GM18517 (cell line): ENCODE measurements at regions not wholly inside any gene's neighbourhood (a gene's known extent, or its start where the extent isn't known, plus 50 kb on each side); places are given as distances from the start of the nearest gene placed in this dataset.

ENCODE experiments used
- ATAC-seq: cut with Tn5 transposase; IDR thresholded peaks from one replicate; pipeline ENCODE4 v1.9.1; 2021; ENCODE audit warnings: mild to moderate bottlenecking, moderate library complexity; ENCODE audit not compliant: unreplicated experiment

DNA sequence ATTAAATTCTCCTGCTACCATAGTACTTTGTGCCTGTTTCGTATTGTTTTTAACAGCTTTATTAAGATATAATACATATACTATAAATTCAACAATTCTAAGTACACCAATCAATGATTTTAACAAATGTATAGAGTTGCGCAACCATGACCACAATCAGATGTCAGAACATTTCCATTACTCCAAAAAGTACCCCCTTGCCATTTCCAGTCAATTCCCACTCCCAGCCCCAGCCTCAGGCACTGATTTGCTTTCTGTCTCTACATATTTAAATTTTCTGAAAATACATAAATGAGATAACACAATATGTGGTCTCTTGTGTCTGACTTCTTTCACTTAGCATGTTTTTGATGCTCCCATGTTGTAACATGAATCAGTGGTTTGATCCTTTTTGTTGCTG lies 193.9 kb downstream of the FIGN start:
- no peak for ATAC-seq

DNA sequence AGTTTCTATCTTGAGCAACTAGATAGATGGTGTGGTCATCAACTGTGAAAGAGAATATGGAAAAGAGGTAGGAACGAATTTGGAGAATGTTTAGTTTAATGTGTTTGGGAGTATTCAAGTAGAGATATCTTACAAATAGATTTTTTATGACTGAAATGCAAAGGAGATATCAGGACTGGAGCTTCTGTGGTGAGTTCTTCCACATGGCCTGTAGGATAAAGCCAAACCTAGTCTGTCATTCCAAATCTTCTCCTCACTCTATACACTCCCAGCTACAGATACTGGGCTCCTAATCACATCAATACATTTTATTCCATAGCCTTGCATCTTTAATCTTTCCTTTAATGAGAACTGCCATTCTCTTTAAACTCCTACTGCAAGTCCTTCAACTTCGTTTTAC lies 194.3 kb downstream of the FIGN start:
- no peak for ATAC-seq

DNA sequence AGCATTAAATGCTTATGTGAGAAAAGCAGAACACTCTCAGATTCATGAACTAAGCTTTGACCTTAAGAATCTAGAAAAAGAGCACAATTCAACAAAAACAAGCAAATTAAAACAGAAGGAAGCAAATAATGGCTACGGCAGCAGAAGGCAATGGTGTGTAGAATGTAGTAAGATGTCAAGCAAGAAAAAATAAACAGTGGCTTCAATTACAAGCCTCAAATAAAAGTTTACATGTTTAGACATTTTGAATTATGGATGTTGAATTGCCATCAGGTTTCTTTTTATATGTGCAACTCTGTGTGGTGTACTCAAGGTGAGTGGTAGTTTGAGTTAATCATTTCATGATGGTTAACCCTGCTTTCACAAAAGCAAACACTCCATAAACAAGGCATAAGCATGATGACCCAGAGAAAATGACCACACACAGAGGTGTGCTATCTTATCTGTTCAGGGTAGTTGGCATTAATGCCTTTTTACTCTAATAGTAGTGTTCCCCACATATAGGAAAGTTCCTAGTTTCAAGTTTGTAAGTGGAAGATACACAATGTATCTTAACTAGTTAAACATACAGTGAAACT lies 207.1 kb downstream of the FIGN start:
- no peak for ATAC-seq

DNA sequence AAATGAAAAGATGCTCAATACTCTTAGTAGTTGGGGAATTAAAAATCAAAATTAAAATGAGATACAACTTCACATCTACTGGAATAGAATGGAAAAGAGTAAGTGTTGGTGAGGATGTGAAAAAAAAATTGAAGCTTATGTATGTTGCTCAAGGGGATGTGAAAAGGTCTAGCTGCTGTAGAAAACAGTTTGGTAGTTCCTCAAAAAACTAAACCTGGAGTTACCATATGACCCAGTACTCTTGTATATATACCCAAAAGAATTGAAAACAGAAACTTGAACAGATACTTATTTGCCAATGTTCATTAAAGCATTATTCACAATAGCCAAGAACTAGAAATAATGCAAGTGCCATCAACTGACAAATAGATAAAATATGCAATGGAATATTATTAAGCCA lies 208.4 kb downstream of the FIGN start:
- no peak for ATAC-seq

DNA sequence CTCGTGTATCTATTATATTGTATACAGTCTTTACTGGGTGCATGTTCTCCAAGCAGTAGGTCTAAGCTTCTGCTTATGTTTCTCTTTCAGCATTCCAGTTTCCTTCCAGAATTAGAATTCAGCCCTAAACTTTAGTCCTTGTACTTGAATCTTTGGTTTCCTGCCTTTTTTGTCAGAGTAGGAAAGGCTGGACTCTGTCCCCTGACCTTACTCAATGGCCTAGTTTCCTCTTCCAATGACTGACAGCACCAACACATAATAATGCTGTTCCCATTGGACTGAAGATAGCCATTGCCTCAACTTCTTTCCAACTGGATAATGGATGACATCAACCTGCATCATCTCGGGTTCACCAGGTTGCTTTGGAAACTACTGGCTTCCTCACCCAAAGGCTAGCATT lies 217.0 kb downstream of the FIGN start:
- ATAC-seq, result no peak

DNA sequence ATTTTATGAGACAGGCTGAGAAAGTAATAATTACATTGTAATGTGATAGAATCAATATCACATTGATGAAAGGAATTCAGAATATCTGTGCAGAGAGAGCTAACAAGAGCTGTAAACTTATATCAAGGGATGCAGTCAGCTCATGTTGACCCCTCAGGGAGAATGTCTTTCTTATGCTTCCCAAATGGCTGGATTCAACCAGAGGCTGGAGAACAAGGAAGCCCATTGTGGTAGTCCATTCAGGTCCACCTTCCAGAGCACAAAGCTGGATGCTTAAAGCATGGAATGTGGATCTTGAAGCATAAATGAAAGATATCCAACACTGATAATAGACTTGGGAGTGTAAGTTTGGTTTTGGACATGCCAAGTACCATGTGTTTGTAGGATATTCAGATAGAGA lies 220.0 kb downstream of the FIGN start:
- ATAC-seq, result no peak

DNA sequence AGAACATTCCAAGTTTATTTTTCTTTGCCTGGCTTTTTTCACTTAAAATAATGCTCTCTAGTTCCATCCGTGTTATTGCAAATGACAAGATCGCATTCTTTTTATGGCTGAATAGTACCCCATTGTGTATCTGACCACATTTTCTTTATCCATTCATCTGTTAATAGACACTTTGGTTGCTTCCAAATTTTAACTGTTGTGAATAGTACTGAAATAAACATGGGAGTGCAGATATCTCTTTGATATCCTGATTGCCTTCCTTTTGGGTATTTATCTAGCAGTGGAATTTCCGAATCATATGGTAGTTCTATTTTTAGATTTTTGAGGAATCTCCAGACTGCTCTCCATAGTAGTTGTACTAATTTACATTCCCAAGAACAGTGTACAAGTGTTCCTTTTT lies 230.5 kb downstream of the FIGN start:
- ATAC-seq, result no peak

DNA sequence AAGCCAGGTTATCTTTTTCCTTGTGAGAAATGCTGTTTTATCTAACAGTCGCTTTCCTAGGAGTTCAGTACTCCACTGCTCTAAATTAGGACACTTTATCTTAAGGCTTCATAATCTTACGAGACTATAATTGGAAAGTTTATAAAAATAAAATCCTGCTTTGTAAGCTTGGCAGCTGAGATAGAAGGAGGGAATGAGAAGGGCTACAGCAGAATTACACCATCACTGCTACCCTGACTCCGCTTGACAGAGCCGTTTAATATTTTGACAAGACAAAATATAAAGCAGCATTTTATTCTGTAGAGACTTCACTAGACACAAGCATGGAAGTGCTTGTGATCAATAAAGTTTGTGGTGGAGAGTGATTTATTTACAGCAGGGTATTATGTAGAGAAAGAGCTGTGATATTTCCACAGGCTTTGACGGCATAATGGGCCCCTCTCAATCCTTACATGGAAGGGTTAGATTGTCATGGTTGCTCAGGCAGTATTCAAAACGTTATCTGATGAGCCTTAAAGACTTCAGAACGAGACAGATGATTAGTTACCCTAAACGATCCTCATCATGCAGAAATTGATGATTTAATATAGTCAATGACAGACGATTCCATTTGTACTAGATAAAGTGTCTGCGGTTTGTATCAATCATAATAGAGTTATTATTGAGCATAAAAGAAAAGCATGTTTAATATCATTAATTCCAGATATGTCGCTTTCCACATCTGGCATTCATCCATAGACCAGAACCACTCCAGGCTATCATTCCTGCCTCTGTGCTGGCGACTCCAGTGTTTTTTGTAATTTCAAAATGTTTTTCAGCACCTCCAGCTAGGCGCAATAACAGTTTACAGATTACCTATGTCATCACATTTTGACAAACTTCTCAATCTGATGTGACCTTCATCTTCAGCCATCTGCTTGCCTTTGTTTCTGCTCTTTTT lies 242.2 kb downstream of the FIGN start:
- no peak for ATAC-seq

DNA sequence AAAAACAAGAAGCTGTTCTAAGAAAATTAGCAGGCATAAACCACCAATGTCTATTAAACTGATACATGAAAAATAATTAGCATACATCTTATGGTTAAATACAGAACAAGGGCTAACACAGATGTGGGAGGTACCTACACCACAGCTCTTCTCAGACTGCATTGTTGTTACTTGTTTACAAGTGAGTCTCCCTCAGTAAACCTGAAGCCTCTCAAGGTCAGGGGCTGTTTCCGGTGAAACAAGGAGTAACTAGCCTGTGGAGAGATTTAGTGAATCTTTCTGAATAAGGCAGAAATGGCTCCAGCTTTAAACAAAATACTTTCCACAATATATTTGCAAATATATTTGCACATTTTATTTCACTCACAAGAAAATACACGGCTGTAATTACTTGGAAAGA lies 244.0 kb downstream of the FIGN start:
- ATAC-seq, result no peak

DNA sequence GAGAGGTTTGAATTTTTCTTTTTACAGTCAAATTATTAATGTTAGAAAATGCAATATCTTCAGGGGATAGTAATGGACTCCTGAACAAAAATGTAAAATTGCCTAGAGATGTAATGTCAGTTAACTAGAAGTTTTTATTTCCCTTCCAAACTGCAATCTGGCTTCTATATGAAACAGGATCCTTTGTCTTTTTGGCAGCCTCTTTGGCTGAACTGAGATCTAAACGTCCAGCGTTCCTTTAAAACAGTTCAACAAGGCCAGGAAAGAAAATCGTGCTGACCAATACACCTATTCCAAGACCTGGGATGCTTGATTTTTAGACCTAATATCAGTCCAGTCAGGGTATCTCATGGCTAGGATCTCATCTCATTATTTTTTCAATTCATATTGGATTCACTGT lies 245.5 kb downstream of the FIGN start:
- no peak for ATAC-seq

DNA sequence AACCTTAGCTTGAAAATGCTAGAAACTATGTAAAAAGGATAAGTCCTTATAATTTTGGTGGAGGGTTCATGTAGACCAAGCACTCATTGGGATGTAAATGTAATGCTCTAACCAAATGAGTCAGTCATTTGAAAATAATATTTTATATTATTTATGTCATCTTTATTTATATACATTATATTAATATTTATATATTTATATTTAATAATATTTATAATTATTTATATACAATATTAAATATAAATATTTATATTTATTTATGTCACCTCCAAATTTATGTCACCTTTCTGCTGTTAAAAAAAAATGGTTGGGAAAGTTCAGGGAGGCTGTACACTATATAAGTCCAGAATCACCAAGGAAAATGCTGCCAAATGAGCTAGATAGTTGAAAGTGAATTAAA lies 254.3 kb downstream of the FIGN start:
- ATAC-seq, result no peak

DNA sequence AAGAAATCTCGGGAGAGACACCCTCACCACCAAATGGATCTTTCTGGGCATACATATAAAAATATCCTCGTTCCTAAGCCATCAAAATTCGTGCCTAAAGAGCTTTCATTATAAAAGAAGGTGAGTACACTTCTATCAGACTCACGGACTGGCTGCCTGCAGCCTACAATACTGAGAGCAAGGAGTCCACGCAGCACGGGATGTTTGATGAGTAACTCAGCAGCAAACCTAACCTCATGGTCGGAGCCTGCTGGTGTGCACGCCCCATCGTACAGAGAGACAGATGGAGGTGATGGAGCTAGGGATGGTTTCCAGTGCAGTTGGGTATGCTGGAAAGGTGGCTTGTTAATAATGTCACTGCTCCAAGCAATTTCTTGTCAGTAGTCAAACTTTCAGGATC lies 256.2 kb downstream of the FIGN start:
- no peak for ATAC-seq

DNA sequence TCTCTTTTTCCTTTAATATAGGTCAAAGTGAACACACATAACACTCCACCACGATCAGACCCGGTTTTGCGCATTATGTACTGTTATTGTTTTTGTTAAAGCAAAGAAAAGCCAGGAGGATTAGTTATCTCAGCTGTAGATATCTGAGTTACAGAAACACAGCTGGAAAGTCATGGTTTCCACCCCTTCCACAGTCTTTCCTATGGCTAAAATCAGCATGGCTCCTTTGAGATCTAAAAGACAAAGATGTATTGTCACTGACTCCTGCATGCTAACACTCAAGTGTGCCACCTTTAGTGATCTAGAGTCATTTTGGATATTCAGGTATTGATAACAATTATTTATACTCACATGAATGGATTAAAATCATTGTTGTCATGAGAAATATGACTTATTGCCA lies 260.0 kb downstream of the FIGN start:
- ATAC-seq, result no peak

DNA sequence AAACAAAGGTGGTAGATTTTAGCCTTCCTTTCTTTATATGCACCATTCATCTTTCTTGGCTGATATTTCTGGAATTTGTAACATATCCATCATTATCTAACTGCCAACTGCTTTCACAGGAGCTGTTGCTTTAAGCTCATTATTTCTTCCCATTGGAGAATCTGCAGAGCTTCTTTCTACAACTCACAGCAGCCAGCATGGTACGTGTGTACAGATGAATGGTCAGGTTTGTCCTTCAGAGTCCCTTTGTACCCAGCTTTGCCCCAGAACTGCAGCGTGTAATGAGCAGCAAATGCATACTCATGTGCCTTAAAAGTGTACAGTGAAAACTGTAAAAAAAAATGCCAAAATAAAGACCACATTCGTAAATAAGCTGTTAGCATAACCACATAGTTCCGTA lies 260.9 kb downstream of the FIGN start:
- no peak for ATAC-seq

DNA sequence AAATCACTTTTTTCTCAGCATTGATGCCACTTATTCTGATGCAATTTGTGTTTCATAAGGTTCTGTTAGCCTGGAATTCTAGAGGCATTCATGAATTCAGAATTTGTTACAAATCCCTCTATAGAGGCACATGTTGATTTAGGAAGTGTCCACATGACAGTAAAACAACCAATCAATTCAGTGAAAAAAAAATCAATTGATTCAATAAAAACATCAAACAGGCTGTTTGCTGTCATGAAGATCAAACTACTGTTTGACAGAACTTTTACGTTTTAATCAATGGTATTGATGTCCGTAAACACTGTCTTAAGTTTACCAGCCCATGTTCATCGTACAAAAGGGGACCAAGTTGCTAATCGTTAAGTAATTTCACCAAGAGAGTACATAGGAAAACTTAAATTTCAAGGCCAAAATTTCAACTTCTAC lies 261.5 kb downstream of the FIGN start:
- ATAC-seq, result no peak

DNA sequence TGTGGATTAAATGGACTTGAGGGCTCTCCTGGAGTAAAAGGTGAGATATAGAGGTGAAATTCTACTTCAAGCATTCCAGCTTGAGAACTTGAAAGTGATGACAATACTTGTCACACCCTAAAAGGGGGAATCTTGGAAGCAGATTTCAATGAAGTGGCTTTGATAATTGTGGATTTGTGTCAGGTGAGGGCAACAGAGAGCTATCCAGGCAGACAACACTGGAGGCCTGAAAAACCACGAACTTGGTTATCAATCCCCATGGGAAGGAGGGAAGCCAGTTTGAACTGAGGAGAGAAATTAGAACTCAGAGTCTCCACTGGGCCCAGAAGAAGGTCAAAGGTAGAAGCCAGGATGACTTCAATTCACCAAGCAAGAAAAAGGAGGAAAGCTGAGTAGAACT lies 263.9 kb downstream of the FIGN start:
- ATAC-seq, result no peak

DNA sequence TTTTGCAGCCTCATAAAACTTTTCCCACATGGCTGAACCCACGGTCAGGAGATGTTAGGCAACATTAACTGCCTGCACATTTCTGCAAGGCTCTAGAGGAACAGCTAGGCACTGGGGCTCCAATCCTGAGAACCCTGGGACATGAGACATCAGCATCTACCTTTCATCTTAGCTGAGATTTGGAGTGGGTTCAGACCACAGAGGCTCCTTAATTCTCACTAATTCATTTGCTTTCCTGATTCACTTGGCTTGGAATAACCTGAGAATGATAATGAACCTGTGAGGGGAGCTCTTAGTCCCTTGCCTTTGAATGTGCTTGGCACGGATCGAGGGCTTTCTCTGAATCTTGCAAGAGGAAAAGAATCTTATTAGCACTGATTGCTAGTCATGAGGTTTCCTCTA lies 266.2 kb downstream of the FIGN start:
- no peak for ATAC-seq

DNA sequence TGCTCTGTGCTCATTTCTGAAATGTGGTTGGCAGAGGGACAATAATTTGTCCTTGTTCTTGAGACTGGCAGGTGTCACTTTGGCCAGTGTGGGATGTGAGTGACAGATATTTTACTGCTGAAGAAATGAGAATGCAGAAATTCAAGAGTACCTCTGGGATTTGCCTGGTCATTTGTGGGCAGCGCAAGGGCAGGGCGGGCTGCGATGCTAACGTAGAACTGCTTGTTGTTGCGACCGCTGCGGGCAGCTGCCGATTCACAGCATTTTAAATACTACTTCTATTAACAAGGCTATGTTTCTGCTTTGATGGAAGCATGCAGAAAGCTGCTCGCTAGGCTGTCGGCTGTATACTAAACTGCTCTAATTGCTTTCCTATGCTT lies 268.6 kb downstream of the FIGN start:
- ATAC-seq, result no peak

DNA sequence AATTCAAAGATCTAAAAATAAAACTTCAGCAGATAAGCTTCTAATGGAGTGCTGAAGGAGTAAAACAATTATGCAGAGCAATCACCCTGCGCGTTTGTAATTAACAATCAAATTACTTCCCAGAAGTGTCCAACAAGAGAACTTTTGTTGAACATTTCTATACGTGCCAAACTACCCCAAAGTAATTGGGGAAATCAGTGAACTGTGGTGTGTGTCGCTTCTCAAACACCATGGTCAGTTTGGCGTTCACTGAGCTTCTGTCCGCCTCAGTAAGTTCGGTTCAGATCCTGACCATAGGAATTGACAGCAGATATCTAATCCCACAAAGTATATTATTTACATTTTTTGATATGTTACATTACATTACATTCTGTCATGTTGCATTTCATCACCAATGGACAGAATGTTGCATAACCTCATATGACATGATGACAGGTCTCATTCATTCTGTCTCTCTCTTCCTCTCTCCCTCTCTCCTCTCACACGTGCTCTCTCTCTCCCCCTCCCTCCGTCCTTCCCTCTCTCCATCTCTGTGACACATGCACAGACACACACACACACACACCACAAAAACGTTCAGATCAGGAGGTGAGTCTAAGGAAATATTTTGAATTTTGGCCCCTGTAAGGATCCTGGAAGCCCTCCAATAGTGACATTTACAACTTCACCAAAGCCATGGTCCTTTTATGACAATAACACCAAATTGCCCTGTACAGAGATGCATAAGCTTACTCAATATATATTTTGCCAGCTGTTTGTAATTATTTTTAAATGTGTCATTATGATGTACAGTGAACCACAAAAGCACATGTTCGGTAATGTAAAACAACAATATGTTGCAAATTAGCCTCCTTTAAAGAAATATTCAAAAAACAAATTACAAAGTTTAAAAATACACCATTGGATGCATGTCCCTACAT lies 269.2 kb downstream of the FIGN start:
- ATAC-seq, result no peak

DNA sequence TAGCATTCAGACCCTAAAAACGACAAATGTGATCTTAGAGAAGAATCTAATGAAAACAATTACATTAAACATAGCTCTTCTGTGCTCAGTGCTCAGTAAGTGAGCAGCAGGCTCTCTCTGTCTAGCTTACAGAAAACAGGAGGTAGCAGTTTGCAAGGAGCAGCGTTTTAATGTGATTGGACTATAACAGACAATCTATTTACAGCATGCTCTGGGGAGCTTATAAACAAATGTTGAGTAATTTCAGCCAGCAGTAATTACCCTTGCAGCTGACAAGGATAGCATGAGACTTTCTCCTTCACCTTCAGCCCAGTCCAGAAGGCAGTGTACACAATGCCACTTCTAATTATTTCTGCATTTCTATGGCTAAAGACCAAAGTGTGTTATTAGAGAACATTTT lies 270.4 kb downstream of the FIGN start:
- no peak for ATAC-seq

DNA sequence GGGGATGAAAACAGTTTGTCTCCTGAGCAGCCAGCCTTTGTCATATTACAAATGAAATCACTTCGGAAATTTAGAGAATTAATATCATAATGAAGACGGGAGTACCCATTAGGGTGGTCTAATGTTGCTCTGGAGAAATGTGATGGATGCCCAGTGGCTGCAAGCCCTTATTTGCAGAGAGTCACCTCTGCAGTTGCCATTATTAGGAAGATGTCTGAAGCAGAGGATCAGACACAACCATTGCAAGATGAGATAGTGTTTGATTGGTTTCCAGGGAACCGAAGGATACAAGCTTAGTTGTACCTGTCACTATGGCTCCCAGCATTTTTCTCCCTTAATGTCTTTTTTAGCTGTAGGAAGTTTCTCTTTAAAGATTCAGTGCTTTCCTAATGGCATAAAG lies 272.4 kb downstream of the FIGN start:
- ATAC-seq, result no peak

DNA sequence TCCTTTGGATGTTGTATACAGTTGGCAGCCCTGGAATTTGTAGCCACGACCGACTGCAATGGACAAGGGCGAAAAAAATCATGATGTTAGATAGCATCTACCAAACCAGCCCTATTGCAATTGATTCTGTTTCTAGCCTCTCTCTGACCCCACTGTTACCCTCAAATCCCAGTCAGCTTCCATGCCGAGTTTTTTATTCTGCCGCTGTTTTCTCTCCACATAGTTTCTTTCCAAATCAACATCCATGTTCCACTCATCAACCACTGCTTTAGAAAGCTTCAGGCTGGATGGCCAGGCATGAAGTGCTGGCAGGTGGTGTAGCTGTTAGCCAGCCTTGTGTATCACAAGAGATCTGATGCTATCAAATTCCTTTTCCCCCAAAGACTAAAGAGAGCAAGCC lies 272.8 kb downstream of the FIGN start:
- no peak for ATAC-seq
